ENCODE measurements at regions not wholly inside any gene's neighbourhood (a gene's known extent, or its start where the extent isn't known, plus 50 kb on each side); places are given as distances from the start of the nearest gene placed in this dataset.

DNA sequence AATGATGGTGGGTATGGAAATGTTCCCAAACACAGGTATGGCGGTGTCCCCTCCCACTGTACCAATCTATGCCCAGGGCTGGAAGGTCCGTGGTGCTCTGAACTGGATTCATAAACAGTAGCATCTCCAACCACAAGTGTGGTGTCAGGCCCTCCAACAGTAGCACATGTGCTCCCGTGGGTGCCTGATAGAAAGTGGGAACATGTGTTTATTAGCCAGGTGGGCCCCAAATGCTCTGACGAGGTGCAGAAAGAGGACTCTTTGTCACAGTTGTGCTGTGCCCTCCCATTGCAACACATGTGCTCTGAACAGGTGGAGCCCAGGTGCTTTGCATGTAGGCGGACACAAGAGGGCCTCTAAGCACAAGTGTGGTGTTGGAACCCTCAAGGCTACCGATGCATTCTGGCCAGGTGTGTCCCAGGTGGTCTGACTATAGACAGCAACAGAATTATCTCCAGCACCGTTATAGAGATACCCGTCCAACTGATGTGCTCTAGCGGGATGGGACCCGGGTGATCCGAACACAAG lies 75.4 kb upstream of the ZNF30 start:
- TF ChIP-seq, protein P1, sequence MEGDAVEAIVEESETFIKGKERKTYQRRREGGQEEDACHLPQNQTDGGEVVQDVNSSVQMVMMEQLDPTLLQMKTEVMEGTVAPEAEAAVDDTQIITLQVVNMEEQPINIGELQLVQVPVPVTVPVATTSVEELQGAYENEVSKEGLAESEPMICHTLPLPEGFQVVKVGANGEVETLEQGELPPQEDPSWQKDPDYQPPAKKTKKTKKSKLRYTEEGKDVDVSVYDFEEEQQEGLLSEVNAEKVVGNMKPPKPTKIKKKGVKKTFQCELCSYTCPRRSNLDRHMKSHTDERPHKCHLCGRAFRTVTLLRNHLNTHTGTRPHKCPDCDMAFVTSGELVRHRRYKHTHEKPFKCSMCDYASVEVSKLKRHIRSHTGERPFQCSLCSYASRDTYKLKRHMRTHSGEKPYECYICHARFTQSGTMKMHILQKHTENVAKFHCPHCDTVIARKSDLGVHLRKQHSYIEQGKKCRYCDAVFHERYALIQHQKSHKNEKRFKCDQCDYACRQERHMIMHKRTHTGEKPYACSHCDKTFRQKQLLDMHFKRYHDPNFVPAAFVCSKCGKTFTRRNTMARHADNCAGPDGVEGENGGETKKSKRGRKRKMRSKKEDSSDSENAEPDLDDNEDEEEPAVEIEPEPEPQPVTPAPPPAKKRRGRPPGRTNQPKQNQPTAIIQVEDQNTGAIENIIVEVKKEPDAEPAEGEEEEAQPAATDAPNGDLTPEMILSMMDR (IDR thresholded peaks at IDR 0.05), result no peak
- TF ChIP-seq EP300 (IDR thresholded peaks at IDR 0.05), result no peak
- TF ChIP-seq POLR2AphosphoS5 (IDR thresholded peaks at IDR 0.05), result no peak
- no peak for TF ChIP-seq POLR2A (IDR thresholded peaks at IDR 0.05)
